ENCODE measurements at regions not wholly inside any gene's neighbourhood (a gene's known extent, or its start where the extent isn't known, plus 50 kb on each side); places are given as distances from the start of the nearest gene placed in this dataset.

DNA sequence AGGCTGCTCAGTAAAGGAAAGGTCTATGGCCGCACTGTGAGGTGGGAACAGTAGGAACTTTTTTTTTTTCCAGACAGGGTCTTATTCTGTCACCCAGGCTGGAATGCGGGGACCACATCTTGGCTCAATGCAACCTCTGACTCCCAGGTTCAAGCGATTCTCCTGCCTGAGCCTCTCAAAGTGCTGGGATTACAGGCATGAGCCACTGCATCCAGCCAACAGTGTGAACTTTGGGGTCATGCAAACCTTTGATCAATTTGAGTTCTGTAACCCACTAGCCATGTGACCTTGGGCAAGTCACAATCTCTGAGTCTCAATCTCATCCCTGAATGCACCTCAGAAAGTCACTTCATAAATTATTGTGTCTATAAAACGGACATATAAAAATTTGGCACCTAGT lies 286.8 kb upstream of the CTNNB1 start:
- no peak for TF ChIP-seq POLR2A (IDR thresholded peaks at IDR 0.05)
- TF ChIP-seq, protein P1, sequence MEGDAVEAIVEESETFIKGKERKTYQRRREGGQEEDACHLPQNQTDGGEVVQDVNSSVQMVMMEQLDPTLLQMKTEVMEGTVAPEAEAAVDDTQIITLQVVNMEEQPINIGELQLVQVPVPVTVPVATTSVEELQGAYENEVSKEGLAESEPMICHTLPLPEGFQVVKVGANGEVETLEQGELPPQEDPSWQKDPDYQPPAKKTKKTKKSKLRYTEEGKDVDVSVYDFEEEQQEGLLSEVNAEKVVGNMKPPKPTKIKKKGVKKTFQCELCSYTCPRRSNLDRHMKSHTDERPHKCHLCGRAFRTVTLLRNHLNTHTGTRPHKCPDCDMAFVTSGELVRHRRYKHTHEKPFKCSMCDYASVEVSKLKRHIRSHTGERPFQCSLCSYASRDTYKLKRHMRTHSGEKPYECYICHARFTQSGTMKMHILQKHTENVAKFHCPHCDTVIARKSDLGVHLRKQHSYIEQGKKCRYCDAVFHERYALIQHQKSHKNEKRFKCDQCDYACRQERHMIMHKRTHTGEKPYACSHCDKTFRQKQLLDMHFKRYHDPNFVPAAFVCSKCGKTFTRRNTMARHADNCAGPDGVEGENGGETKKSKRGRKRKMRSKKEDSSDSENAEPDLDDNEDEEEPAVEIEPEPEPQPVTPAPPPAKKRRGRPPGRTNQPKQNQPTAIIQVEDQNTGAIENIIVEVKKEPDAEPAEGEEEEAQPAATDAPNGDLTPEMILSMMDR (IDR thresholded peaks at IDR 0.05), result no peak

Measured in testis (tissue), 2 donors.